Testis (tissue), 2 donors: ENCODE measurements at regions not wholly inside any gene's neighbourhood (a gene's known extent, or its start where the extent isn't known, plus 50 kb on each side); places are given as distances from the start of the nearest gene placed in this dataset.

Experiments
- CTCF ChIP-seq, 3 experiments: fragments of 450-650 bp in 2 of 3; fragments of 200-600 bp in 1 of 3; sonication (generic) in 1 of 3; IDR thresholded peaks; one replicate each; pipeline ENCODE4 v1.5.1; 2016 to 2019; ENCODE audit warnings: antibody characterized with exemption in 3 of 3, mild to moderate bottlenecking in 2 of 3, moderate library complexity in 1 of 3
- POLR2A ChIP-seq: fragments of 450-650 bp; IDR thresholded peaks from one replicate; pipeline ENCODE4 v1.6.1; 2017; ENCODE audit warnings: antibody characterized with exemption, mild to moderate bottlenecking, moderate library complexity

DNA sequence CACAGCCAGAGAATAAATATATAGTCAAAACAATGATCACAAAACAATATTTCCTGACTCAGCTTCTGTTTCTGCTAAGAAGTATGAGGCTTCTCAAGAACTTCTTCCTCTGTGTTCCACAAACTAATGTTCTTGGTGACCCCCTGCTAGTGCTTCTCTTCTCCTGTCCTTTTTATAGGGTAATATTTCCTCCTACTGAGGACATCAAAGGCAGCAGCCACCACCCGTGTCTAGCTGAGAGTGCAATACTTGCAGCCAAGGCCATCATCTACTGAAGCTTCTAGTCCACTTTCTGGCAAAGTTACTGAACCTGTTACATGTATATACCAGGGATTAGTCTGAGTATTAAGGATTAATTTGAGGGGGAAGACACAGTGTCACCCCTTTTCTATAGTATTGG, 83.7 kb upstream of the SLC12A2 start:
- no peak for TF ChIP-seq CTCF (IDR thresholded peaks at IDR 0.05)
- no peak for TF ChIP-seq POLR2A
